ENCODE measurements at regions not wholly inside any gene's neighbourhood (a gene's known extent, or its start where the extent isn't known, plus 50 kb on each side); places are given as distances from the start of the nearest gene placed in this dataset.

DNA sequence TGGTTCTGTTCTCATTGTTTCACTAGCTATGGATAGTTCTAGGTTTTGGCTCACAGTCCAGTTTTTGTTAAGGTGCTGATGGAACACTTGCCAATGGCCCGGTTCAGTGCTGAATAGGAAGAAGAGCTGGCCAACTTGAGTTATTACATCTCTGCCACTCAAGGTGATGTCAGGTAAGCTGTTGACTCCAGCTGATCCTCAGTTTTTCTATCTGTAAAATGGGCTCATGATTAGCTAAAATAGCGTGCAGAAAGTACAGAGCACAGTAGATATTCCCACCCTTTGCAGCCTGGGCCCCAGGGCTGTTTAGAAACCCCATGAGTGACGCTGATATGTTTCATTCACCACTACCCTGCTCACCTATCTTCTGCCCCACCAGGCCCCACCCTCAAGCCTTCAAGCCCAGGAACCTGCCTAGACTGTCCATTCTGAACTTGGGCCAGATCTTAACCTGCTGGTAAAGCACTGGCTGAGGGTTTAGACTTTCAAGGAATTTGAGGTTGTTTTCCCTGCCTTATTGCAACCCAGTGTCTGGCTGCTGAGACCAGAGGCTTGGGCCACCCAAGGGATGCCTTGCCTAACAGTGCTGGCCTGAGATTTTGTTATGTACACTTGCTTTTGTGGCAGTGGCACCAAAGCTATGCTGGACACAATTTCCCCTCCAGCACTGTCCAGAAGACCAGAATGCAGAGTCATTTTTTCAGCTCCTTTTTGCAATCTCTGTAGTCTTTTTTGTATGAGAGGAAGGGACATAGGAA lies 378.2 kb upstream of the ZMIZ1 start:
- H3K4me3 ChIP-seq (ENCODE audit: low read depth, low read length), result no peak overlapping the region
- TF ChIP-seq, protein P1, sequence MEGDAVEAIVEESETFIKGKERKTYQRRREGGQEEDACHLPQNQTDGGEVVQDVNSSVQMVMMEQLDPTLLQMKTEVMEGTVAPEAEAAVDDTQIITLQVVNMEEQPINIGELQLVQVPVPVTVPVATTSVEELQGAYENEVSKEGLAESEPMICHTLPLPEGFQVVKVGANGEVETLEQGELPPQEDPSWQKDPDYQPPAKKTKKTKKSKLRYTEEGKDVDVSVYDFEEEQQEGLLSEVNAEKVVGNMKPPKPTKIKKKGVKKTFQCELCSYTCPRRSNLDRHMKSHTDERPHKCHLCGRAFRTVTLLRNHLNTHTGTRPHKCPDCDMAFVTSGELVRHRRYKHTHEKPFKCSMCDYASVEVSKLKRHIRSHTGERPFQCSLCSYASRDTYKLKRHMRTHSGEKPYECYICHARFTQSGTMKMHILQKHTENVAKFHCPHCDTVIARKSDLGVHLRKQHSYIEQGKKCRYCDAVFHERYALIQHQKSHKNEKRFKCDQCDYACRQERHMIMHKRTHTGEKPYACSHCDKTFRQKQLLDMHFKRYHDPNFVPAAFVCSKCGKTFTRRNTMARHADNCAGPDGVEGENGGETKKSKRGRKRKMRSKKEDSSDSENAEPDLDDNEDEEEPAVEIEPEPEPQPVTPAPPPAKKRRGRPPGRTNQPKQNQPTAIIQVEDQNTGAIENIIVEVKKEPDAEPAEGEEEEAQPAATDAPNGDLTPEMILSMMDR (IDR thresholded peaks at IDR 0.05; ENCODE audit: low read depth, low read length), result no peak

DNA sequence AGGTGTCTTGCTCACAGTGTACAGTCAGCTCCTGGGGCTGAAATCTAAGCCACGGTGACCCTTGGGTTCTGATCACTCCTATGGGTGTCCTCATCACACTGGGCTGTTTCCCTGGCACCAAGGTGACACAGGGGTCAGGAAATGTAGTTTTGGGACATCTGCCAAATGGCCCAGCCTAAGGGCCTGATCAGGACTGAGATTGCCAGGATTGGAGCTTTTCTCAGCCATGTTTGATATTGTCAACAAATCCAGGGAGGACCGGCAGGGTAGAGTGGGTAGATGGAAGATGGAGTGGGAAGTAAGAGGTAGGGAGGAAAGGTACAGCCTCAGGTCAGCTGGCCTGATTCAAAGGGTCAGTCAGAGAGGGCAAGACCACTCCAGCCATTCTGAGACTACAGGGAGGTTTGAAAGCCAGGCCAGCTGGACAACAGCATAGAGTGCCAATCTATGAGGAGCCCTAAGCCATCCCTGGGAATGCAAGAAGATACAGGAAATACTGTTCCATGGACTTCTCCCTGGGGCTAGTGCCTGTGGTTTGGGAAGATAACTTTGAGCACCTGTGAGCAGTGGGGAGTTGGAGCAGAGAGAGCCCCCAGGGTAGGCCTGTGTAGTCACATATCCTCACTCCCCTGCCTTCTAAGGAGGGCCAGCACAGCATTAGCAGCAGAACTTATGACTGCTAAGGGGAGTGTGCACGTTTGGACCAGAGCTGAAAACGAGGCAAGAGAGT lies 377.3 kb upstream of the ZMIZ1 start:
- TF ChIP-seq, protein P1 (IDR thresholded peaks at IDR 0.05; ENCODE audit: low read depth, low read length), result no peak
- no peak overlapping the region for H3K4me3 ChIP-seq (ENCODE audit: low read depth, low read length)

DNA sequence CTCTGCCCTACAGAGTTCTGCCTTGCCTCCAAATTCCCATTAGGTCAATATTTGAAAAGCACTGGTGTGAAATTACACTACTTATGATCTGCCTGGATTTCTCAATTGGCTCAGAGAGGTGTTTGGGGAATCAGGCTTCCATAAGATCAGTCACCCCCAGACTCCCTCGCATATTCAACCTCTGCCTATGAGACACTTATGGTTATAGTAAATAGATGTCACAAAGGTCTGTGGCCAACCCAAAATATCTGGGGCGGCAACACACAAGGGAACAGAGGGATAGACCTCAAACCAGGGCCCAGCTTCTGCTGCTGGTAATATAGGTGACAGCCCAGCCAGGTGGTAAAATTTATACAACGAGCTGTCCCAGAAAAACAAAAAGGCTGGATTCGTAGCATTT lies 376.7 kb upstream of the ZMIZ1 start:
- TF ChIP-seq, protein P1 (IDR thresholded peaks at IDR 0.05; ENCODE audit: low read depth, low read length), result no peak
- no peak overlapping the region for H3K4me3 ChIP-seq (ENCODE audit: low read depth, low read length)

DNA sequence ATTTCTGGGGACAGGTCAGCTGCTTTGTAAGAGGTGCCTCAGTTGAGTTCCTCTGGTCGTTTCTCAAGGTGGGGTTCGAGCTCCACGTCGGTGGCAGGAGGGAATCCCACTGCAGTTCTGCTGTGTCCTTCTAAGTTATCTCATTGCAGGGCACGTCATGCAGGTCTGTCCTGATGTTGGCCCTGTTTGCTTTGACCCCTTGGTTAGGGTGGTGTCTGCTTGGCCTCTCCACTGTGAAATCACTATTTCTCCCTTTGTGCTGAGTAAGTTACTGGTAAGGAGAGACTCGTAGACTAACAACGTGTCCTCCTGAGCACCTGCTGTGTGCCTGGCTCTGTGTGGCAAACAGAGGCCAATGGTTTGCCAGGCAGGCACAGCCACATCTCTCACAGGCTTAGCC lies 372.9 kb upstream of the ZMIZ1 start:
- TF ChIP-seq, protein P1 (IDR thresholded peaks at IDR 0.05; ENCODE audit: low read depth, low read length), result no peak

DNA sequence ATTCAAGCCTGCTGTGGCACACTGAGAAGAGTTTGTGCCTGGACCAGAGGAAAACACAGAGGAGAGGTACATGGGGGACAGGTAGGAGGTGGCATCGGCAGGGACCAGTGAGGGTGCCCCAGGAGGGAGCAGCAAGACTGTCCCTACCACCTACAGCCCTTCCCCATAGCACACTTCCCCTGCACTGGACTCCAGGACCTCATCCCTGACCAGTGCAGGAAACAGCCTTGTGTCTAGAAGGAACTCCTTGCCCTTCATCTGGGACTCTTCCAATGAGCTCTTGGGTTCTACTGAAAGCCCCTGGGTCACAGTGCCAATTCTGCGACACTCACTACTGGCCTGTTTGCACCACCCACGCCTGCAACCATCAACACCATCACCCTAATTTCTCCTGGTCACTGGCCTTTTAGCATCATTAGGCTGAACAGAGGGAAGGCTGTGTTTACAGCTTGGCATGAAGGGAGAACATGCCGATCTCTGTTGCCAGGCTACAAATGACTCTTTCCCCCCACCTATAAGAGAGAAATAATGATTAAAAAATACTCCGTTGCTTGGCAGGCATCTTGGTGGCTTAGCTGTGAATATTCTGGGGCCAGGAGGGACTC lies 371.9 kb upstream of the ZMIZ1 start:
- TF ChIP-seq, protein P1 (IDR thresholded peaks at IDR 0.05; ENCODE audit: low read depth, low read length), result no peak
- H3K4me3 ChIP-seq (ENCODE audit: low read depth, low read length), result no peak overlapping the region

More for the DNA sequence above, 372.9 kb upstream of the ZMIZ1 start:
- H3K4me3 ChIP-seq (ENCODE audit: low read depth, low read length), result no peak overlapping the region

DNA sequence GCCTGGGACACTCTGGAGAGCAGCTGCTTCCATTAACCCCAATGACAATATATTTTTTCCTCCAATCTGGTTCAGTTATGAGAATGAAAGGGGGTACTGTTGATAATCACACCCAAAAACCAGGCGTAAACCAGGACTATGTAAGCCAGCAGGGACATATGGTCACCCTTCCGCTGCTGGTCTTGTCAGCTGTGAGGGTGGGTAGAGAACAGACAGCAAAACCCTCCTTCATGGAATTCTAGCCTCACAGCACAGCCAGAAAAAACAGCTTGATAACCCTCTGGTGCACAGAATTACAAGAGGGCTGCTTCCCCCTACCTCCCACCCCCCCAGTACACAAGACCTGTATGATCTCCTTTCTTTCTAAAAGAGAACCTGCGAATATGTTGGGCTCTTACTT lies 368.8 kb upstream of the ZMIZ1 start:
- no peak overlapping the region for H3K4me3 ChIP-seq (ENCODE audit: low read depth, low read length)
- TF ChIP-seq, protein P1 (IDR thresholded peaks at IDR 0.05; ENCODE audit: low read depth, low read length), result no peak

DNA sequence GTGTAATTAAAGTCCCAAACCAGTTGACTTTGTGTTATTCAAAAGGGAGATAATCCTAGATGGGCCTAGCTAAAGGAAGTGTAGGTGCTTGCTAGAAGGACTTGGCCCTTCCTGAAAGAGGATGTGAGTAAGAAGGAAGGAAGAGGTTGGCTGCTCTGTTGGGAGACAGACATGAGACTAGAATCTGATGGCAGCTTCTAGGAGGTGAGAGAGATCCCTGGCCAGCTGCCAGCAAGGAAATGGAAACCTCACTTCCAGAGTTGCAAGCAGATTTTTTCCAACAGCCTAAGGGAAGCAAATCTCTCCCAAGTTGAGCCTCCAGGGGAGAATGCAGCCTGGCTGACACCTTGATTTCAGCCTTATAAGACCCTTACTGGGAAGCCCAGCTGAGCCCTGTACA lies 368.4 kb upstream of the ZMIZ1 start:
- no peak overlapping the region for H3K4me3 ChIP-seq (ENCODE audit: low read depth, low read length)
- TF ChIP-seq, protein P1 (IDR thresholded peaks at IDR 0.05; ENCODE audit: low read depth, low read length), result no peak
